ENCODE measurements at regions not wholly inside any gene's neighbourhood (a gene's known extent, or its start where the extent isn't known, plus 50 kb on each side); places are given as distances from the start of the nearest gene placed in this dataset.

DNA sequence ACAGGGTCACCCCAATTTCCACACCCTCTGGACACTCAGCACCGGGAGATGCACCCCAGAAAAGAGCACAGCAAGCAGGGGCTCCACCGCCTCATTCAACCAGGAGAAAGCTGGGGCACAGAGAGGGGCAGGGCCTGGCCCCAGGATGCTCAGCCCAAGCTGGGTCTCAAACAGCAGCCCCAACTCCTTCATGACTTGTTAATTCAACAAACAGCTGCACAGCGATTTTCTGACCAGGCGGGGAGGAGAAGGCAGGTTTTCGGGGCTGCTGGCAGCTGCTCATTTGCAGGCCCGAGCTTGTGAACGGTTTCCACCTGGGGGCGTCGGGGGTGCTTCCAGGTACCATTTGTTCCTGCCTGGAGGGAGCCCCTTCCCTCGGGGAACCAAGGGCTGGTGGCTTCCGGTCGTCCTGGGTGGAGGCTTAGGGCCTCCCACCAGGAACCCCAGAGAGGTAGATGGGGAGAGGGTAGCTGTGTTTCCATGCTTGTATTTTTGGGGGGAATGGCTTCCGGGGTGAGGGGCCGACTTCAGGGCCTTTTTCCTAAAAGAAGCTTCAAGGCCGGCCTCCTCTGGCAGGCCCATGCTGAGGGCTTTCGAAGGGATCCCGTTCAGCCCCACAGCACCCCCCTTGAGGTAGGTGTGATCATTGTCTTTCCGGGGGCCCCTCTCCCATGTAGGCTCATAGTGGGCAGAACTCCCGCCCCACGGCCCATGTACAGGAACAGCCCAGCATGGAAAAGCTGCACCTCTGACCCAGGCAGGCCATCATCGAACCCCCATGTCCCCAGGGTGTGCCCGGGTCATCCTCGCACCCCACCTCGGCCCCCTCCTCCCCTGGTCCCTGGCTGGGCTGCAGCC lies 191.6 kb upstream of the GSE1 start:
- Mint-ChIP-seq H3K9me3 (no peaks in the 10 kb centered on the region), H3K27me3 (ENCODE audit: low read depth) (peaks cover 18% of the 10 kb centered on the region), H3K36me3 (ENCODE audit: low read depth) (no peaks in the 10 kb centered on the region), H3K4me3 (no peak overlapping the region), H3K27ac (peak overlapping the region; percentile 24 to 70 (median 59)), H3K4me1 (peaks cover 26% of the 10 kb centered on the region)
- TF ChIP-seq, protein P1, sequence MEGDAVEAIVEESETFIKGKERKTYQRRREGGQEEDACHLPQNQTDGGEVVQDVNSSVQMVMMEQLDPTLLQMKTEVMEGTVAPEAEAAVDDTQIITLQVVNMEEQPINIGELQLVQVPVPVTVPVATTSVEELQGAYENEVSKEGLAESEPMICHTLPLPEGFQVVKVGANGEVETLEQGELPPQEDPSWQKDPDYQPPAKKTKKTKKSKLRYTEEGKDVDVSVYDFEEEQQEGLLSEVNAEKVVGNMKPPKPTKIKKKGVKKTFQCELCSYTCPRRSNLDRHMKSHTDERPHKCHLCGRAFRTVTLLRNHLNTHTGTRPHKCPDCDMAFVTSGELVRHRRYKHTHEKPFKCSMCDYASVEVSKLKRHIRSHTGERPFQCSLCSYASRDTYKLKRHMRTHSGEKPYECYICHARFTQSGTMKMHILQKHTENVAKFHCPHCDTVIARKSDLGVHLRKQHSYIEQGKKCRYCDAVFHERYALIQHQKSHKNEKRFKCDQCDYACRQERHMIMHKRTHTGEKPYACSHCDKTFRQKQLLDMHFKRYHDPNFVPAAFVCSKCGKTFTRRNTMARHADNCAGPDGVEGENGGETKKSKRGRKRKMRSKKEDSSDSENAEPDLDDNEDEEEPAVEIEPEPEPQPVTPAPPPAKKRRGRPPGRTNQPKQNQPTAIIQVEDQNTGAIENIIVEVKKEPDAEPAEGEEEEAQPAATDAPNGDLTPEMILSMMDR (IDR thresholded peaks at IDR 0.05; ENCODE audit: unreplicated experiment in 3 of 3): no peak

DNA sequence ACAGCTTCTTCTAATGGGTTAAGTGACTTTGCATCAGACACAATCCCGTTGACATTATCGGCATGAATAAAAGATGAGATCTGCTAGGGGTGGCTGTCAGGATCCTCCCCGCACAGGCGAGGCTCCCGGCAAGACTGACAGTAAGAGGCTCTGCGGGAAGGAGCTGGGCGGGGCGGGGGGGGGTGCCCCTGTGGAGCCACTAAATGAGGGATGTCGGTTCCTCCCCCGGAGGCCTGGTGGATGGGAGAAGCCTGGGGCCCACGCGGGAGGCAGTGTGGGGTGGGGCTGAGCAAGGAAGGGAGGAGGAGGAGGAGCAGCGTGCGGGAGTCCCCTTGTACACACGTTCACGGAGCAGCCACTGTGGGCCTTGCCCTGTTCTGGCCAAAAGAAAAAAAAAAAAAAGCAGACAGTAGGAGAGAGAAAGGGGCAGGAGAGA lies 190.9 kb upstream of the GSE1 start:
- TF ChIP-seq, protein P1 (IDR thresholded peaks at IDR 0.05; ENCODE audit: unreplicated experiment in 3 of 3): no peak
- peak overlapping the region; percentile 24 to 70 (median 59) for H3K27ac Mint-ChIP-seq
- peaks cover 26% of the 10 kb centered on the region for H3K4me1 Mint-ChIP-seq
- H3K27me3 Mint-ChIP-seq (ENCODE audit: low read depth): peaks cover 18% of the 10 kb centered on the region
- no peaks in the 10 kb centered on the region for H3K9me3 Mint-ChIP-seq
- H3K36me3 Mint-ChIP-seq (ENCODE audit: low read depth): no peaks in the 10 kb centered on the region
- H3K4me3 Mint-ChIP-seq: peak overlapping the region in 1 of 3 experiments; percentile 12

DNA sequence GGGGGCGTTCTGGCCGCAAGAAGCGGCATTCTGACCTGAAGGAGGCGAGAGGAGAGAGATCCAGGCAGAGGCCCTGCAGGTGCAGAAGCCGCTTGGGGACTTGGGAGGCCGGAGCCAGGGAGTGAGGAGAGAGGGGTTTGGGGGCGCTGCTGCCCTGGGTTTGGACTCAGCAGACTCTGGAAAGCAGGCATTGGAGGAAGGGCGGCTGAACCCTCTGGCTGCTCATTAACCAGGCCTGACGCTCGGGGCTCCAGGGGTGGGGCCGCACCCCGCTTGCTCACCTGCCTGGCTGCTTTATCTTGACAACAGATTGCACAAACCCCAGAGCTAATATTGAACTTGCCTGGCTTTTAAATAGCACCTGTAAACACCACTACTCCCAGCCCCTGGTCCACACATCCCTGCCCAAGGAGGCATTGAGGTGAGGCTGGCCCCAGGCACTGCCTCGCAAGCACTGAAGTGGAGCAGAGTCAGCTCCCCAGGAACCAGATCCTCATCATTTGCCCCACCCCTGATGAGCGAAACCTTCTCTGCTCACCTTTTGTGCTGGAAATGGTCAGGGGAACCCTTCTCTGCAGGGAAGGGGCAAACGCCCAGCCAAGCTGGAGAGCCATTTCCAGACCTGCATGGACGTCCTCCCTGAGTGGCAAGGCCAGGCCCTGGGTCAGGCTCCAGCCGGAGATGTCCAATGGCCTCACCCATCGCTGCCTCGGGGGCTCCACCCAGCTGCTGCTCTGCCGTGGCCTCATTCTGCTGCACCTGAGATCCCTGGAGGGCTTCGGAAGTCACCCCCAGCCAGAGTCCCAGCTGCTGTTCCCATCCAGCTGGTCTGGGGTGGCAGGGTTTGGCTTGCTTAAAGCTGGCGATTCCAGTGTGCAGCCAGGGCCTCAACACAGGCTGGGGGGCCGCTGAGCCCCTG lies 190.2 kb upstream of the GSE1 start:
- Mint-ChIP-seq H3K9me3 (no peaks in the 10 kb centered on the region), H3K36me3 (ENCODE audit: low read depth) (no peaks in the 10 kb centered on the region), H3K27me3 (ENCODE audit: low read depth) (peaks cover 18% of the 10 kb centered on the region), H3K27ac (peak overlapping the region; percentile 24 to 70 (median 59)), H3K4me1 (peaks cover 26% of the 10 kb centered on the region), H3K4me3 (peak overlapping the region in 1 of 3 experiments; percentile 12)
- TF ChIP-seq, protein P1 (IDR thresholded peaks at IDR 0.05; ENCODE audit: unreplicated experiment in 3 of 3): no peak

DNA sequence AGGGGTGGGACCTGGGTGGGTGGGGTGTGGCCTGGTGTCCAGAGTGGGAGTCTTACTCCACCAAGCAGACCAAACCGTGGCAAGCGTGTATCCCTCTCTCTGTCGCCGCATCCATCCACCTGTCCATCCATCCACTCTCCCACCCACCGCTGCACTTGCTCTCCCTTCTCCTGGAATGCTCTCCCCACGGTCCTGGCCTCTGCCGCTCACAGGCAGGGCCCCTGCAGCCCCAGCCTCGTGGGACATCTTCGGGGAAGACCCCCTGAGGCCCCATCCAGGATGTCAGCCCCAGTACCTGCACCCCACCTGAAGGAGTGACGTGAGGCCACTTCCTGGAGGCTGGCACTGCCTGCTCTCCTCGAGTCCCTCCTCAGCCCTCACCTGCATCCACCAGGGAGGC lies 189.5 kb upstream of the GSE1 start:
- no peak overlapping the region for H3K4me3 Mint-ChIP-seq
- no peaks in the 10 kb centered on the region for H3K36me3 Mint-ChIP-seq (ENCODE audit: low read depth)
- no peaks in the 10 kb centered on the region for H3K9me3 Mint-ChIP-seq
- H3K27ac Mint-ChIP-seq: no peak overlapping the region
- peaks cover 21% of the 10 kb centered on the region for H3K4me1 Mint-ChIP-seq
- TF ChIP-seq, protein P1 (IDR thresholded peaks at IDR 0.05; ENCODE audit: unreplicated experiment in 3 of 3): no peak
- peaks cover 18% of the 10 kb centered on the region for H3K27me3 Mint-ChIP-seq (ENCODE audit: low read depth)

DNA sequence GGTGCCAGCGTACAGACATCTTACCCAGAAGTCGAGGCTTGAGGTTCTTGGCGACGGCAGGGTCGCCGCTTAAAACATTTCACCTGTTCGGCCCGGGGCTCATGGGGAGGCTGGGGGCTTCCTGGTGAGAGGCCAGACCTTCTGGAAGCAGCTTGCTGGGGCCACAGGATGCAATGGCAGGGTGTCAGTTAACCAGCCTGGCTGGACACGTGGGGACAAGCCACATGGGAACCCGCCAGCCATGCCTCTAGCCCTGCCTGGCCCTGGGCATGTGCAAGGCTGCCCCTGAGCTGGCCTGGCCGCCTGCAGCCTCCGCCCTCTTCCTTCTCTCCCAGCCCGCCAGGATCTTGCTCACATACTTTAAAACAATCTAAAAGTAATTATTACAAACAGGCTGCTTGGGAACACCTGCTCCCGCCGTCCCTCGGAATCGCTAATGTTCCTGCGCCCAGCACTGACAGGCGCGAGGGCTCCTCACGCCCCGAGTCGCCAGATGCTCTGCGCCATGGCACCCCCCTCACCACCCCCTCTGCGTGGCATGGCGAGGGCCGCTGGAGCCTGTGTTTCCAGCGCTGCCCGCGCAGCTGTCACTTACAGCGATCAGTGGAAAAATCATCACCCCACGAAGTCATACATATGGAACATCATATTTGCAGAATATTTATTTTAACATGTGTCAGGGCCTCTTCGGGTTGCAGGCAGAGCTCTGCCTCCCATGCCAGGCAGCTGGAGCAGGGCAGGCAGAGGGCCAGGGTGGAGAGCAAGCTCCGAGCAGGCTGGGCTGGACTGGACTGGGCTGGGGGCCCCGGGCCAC lies 188.7 kb upstream of the GSE1 start:
- Mint-ChIP-seq H3K36me3 (ENCODE audit: low read depth) (no peaks in the 10 kb centered on the region), H3K27me3 (ENCODE audit: low read depth) (peaks cover 18% of the 10 kb centered on the region), H3K9me3 (no peaks in the 10 kb centered on the region), H3K4me1 (peaks cover 17% of the 10 kb centered on the region), H3K4me3 (no peak overlapping the region), H3K27ac (no peak overlapping the region)
- TF ChIP-seq, protein P1 (IDR thresholded peaks at IDR 0.05; ENCODE audit: unreplicated experiment in 3 of 3): no peak

Measured in nephron (organoid).